T-helper 1 cell treated with Interleukin-12 subunit alpha and Interleukin-12 subunit beta and Interleukin-4 antibody, amounts not matched to agents 30 μg/mL and 1 μg/mL, for 36 hours (primary cell): ENCODE measurements at regions not wholly inside any gene's neighbourhood (a gene's known extent, or its start where the extent isn't known, plus 50 kb on each side); places are given as distances from the start of the nearest gene placed in this dataset.
"Not testable (repeated sequence)": the region's sequence is repeated elsewhere in the genome, so short reads cannot be mapped to it uniquely, and the experiment has no call there.

Experiments used
- H3K27ac Mint-ChIP-seq: one replicate; pipeline ENCODE4 v1.8.0; 2021; ENCODE audit warnings: mild to moderate bottlenecking, mixed read lengths
- H3K27me3 Mint-ChIP-seq: one replicate; pipeline ENCODE4 v1.8.0; 2021; ENCODE audit warnings: low read depth, mixed read lengths
- H3K36me3 Mint-ChIP-seq: one replicate; pipeline ENCODE4 v1.8.0; 2021; ENCODE audit warnings: low read depth, mixed read lengths
- H3K4me1 Mint-ChIP-seq: one replicate; pipeline ENCODE4 v1.8.0; 2021; ENCODE audit warnings: low read depth, mixed read lengths
- H3K4me3 Mint-ChIP-seq: one replicate; pipeline ENCODE4 v1.8.0; 2021; ENCODE audit warnings: mild to moderate bottlenecking, moderate library complexity, mixed read lengths
- H3K9me3 Mint-ChIP-seq: one replicate; pipeline ENCODE4 v1.8.0; 2021; ENCODE audit warnings: mixed read lengths

- peaks cover 5% of the 10 kb centered on the region for H3K9me3 Mint-ChIP-seq
- no peaks in the 10 kb centered on the region for H3K4me1 Mint-ChIP-seq
- no peak overlapping the region for H3K27ac Mint-ChIP-seq
- H3K36me3 Mint-ChIP-seq: no peaks in the 10 kb centered on the region
- no peaks in the 10 kb centered on the region for H3K27me3 Mint-ChIP-seq
- no peak overlapping the region for H3K4me3 Mint-ChIP-seq
Measured at GRCh38 chr11:103789952-103790351, 246.5 kb upstream of the DDI1 start.

DNA sequence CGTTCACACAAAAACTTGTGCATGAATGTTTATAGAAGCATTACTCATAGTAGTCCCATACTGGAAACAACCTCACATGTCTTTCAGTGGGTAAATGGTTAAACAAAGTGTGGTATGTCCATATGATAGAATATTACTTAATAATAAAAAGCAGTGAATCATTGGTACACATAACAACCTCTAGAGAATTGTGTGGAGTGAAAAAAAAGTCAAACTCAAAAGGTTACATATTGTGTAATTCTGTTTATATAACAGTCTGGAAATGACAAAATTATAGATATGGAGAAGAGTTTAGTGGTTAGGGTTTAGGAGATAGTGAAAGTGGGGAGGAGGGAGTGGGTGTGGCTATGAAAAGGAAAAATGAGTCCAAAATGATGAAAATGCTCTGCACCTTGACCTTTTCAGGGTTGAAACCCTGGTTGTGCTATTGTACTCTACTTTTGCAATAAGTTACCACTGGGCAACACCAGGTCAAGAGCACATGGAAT lies 243.4 kb upstream of the DDI1 start:
- Mint-ChIP-seq H3K9me3 (peaks cover 5% of the 10 kb centered on the region), H3K4me1 (no peaks in the 10 kb centered on the region), H3K27ac (no peak overlapping the region), H3K36me3 (no peaks in the 10 kb centered on the region), H3K4me3 (no peak overlapping the region), H3K27me3 (no peaks in the 10 kb centered on the region)

DNA sequence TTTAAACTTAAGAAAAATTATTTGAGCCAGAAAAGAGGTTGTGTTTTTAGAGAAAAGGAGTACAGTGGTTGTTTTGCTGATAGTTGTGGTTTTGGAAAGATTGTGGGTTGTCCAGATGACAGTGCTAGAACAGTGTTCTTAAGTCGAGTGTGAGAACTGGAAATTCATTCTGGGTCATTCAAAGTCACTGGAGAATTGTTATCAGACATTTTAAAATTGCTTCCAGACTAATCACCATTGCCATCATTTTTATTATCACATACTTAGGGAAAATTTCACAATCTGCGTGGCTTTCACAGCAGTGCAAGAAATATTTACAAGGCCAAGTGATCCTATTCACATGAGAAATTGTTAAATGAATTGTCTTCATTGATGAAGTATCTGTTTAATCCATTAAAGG lies 242.2 kb upstream of the DDI1 start:
- H3K9me3 Mint-ChIP-seq: peaks cover 5% of the 10 kb centered on the region
- H3K4me3 Mint-ChIP-seq: no peak overlapping the region
- no peaks in the 10 kb centered on the region for H3K36me3 Mint-ChIP-seq
- H3K27me3 Mint-ChIP-seq: no peaks in the 10 kb centered on the region
- no peaks in the 10 kb centered on the region for H3K4me1 Mint-ChIP-seq
- no peak overlapping the region for H3K27ac Mint-ChIP-seq

GRCh38 chr11:103798026-103798425 lies 238.4 kb upstream of the DDI1 start:
- H3K9me3 Mint-ChIP-seq: no peaks in the 10 kb centered on the region
- no peaks in the 10 kb centered on the region for H3K36me3 Mint-ChIP-seq
- no peak overlapping the region for H3K4me3 Mint-ChIP-seq
- H3K27me3 Mint-ChIP-seq: no peaks in the 10 kb centered on the region
- H3K27ac Mint-ChIP-seq: no peak overlapping the region
- no peaks in the 10 kb centered on the region for H3K4me1 Mint-ChIP-seq

GRCh38 chr11:103798446-103798845 lies 238.0 kb upstream of the DDI1 start:
- H3K9me3 Mint-ChIP-seq: no peaks in the 10 kb centered on the region
- H3K36me3 Mint-ChIP-seq: no peaks in the 10 kb centered on the region
- H3K27ac Mint-ChIP-seq: no peak overlapping the region
- no peaks in the 10 kb centered on the region for H3K27me3 Mint-ChIP-seq
- no peak overlapping the region for H3K4me3 Mint-ChIP-seq
- no peaks in the 10 kb centered on the region for H3K4me1 Mint-ChIP-seq

- Mint-ChIP-seq H3K4me3 (no peak overlapping the region), H3K27me3 (no peaks in the 10 kb centered on the region), H3K27ac (peak overlapping the region; percentile 46), H3K4me1 (no peaks in the 10 kb centered on the region), H3K9me3 (no peaks in the 10 kb centered on the region), H3K36me3 (no peaks in the 10 kb centered on the region)
Measured at GRCh38 chr11:103800406-103801114, 235.9 kb upstream of the DDI1 start.

DNA sequence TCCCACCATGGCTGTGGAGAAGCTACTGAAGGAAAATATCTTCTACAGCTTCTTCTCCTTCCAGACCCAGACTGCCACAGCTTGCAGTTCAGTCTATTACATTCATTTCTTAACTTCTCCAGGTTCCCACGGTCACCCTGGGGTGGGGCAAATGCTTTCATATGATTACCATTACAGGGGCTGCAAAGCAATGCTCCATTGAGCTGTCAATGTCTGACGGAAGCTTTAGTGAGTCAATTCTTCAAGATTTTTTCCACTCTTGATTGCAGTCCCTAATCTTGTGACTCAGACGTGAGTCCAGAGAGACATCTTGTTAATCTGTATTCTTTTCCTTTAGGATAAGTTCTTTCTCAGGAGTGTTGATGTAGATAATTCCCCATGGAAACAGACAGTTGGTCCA lies 233.4 kb upstream of the DDI1 start:
- no peak overlapping the region for H3K4me3 Mint-ChIP-seq
- no peaks in the 10 kb centered on the region for H3K9me3 Mint-ChIP-seq
- H3K27ac Mint-ChIP-seq: no peak overlapping the region
- H3K36me3 Mint-ChIP-seq: no peaks in the 10 kb centered on the region
- no peaks in the 10 kb centered on the region for H3K4me1 Mint-ChIP-seq
- H3K27me3 Mint-ChIP-seq: no peaks in the 10 kb centered on the region

DNA sequence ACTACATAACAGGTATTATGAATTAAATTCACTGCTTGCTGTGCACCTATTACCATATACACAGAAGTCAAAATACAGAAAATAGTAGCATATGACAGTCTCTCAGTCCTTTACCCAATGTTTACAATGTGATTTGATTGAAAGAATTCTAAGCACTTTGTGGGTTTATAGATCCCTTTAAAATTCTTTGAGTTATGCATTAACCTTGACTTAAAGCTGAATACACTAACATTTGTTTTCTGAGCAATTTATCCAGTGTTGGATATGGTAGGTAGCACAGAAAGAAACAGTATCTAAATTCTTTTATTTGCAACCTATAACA lies 230.8 kb upstream of the DDI1 start:
- no peaks in the 10 kb centered on the region for H3K9me3 Mint-ChIP-seq
- H3K27ac Mint-ChIP-seq: no peak overlapping the region
- no peaks in the 10 kb centered on the region for H3K4me1 Mint-ChIP-seq
- no peaks in the 10 kb centered on the region for H3K36me3 Mint-ChIP-seq
- H3K27me3 Mint-ChIP-seq: no peaks in the 10 kb centered on the region
- H3K4me3 Mint-ChIP-seq: no peak overlapping the region

- H3K4me1 Mint-ChIP-seq: no peaks in the 10 kb centered on the region
- no peak overlapping the region for H3K4me3 Mint-ChIP-seq
- H3K27me3 Mint-ChIP-seq: no peaks in the 10 kb centered on the region
- H3K27ac Mint-ChIP-seq: no peak overlapping the region
- H3K9me3 Mint-ChIP-seq: no peaks in the 10 kb centered on the region
- H3K36me3 Mint-ChIP-seq: no peaks in the 10 kb centered on the region
Measured at GRCh38 chr11:103806130-103806895, 230.1 kb upstream of the DDI1 start.

- Mint-ChIP-seq H3K27ac (no peak overlapping the region), H3K4me1 (no peaks in the 10 kb centered on the region), H3K36me3 (no peaks in the 10 kb centered on the region), H3K9me3 (no peaks in the 10 kb centered on the region), H3K4me3 (no peak overlapping the region), H3K27me3 (no peaks in the 10 kb centered on the region)
Measured at GRCh38 chr11:103807806-103808205, 228.6 kb upstream of the DDI1 start.

DNA sequence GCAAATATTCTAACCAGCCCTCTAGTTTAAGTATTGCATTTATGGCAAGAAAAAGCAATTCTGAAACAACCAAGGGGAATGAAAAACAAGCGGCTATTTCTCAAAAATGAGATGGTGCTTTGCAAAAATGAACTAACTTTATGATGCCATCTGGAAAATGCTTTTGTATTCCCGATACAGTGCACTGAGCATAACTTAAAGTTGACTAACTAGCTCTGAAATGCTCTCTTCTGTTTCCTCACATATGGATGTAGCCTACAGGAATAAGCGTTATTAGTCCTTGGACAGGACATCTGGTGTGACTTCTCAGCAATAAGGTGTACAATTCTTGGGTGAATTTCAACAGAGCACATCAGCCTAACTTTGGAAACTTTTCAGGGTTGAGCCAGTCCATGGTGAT lies 228.2 kb upstream of the DDI1 start:
- Mint-ChIP-seq H3K4me1 (no peaks in the 10 kb centered on the region), H3K4me3 (no peak overlapping the region), H3K27ac (no peak overlapping the region), H3K27me3 (no peaks in the 10 kb centered on the region), H3K36me3 (no peaks in the 10 kb centered on the region), H3K9me3 (no peaks in the 10 kb centered on the region)

- Mint-ChIP-seq H3K4me1 (no peaks in the 10 kb centered on the region), H3K4me3 (no peak overlapping the region), H3K27me3 (no peaks in the 10 kb centered on the region), H3K27ac (no peak overlapping the region), H3K36me3 (no peaks in the 10 kb centered on the region), H3K9me3 (no peaks in the 10 kb centered on the region)
Measured at GRCh38 chr11:103811870-103812455, 224.5 kb upstream of the DDI1 start.

DNA sequence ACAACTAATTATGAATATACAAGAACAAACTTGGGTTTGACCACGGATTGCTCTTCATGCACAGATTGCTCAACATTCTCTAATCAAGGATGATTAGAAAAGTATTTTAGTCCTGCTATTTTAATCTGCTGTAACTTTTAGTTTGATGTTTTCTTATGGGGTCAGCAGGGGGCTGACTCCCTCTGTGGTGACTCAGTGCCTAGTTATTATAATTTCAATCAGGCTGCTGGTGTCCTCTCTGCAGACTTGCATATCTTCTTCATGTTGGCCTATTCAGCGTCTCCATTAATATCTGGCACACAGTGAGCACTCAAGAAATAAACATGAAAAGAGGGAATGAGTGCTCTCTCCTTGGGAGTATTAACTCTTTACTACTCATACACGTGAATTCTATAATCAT lies 223.8 kb upstream of the DDI1 start:
- Mint-ChIP-seq H3K27me3 (no peaks in the 10 kb centered on the region), H3K27ac (no peak overlapping the region), H3K36me3 (no peaks in the 10 kb centered on the region), H3K9me3 (no peaks in the 10 kb centered on the region), H3K4me1 (no peaks in the 10 kb centered on the region), H3K4me3 (no peak overlapping the region)

- H3K27me3 Mint-ChIP-seq, H3K9me3 Mint-ChIP-seq, H3K4me3 Mint-ChIP-seq, H3K36me3 Mint-ChIP-seq, H3K27ac Mint-ChIP-seq, H3K4me1 Mint-ChIP-seq: not testable (repeated sequence)
Measured at GRCh38 chr11:103820345-103820744, 216.1 kb upstream of the DDI1 start.

GRCh38 chr11:103824116-103824515 lies 212.3 kb upstream of the DDI1 start:
- H3K4me1 Mint-ChIP-seq: no peaks in the 10 kb centered on the region
- no peaks in the 10 kb centered on the region for H3K9me3 Mint-ChIP-seq
- no peaks in the 10 kb centered on the region for H3K27me3 Mint-ChIP-seq
- H3K27ac Mint-ChIP-seq: no peak overlapping the region
- H3K36me3 Mint-ChIP-seq: no peaks in the 10 kb centered on the region
- H3K4me3 Mint-ChIP-seq: no peak overlapping the region
